Esophagus muscularis mucosa (tissue), 4 donors: ENCODE measurements at regions not wholly inside any gene's neighbourhood (a gene's known extent, or its start where the extent isn't known, plus 50 kb on each side); places are given as distances from the start of the nearest gene placed in this dataset.

ENCODE experiments used
- CTCF ChIP-seq, 3 experiments: fragments of 200-600 bp in 2 of 3; fragments of 450-650 bp in 1 of 3; sonication (generic) in 2 of 3; IDR thresholded peaks; one replicate each; pipeline ENCODE4 v1.5.1; 2017 to 2019; ENCODE audit warnings: antibody characterized with exemption in 3 of 3, mild to moderate bottlenecking in 2 of 3, moderate library complexity in 1 of 3
- EP300 ChIP-seq: sonication (generic); formaldehyde crosslinking; IDR thresholded peaks from one replicate; pipeline ENCODE4 v1.6.1; 2017; ENCODE audit warnings: antibody characterized with exemption
- POLR2A ChIP-seq: fragments of 450-650 bp; IDR thresholded peaks from one replicate; pipeline ENCODE4 v1.6.1; 2017; ENCODE audit warnings: antibody characterized with exemption, moderate library complexity, mild to moderate bottlenecking, low read depth
- POLR2AphosphoS5 ChIP-seq, 2 donors: sonication (generic); formaldehyde crosslinking; IDR thresholded peaks; one replicate each; pipeline ENCODE4 v1.6.1; 2017; ENCODE audit warnings: antibody characterized with exemption in 2 of 2

GRCh38 chr4:52157641-52158316, 106.7 kb downstream of the SPATA18 start:
- TF ChIP-seq POLR2AphosphoS5 (IDR thresholded peaks at IDR 0.05) (no peak), CTCF (IDR thresholded peaks at IDR 0.05) (no peak), POLR2A (no peak), EP300 (no peak)
